HG03378 (cell line): ENCODE measurements at regions not wholly inside any gene's neighbourhood (a gene's known extent, or its start where the extent isn't known, plus 50 kb on each side); places are given as distances from the start of the nearest gene placed in this dataset.

Source experiments
- ATAC-seq: cut with Tn5 transposase; IDR thresholded peaks from one replicate; pipeline ENCODE4 v1.9.1; 2021; ENCODE audit warnings: mild to moderate bottlenecking, moderate library complexity; ENCODE audit not compliant: unreplicated experiment

DNA sequence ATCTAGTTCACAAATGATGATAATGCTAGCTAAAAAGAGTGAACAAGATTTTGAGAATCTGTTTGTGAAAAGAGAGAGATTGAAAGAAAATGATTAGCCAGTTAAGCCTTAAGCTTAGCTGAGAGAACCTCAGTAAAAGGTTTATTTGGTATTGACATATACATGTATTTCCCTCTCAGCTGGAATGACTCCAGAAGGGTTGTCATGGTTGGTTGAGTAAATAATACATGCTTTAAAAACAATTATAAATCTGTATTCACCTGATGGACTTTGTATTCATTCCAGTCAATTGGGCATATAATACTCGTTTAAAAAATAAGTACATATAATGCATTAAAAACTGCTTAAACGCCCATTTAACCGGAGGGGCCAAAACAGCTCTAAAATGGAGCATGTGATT is 181.4 kb downstream of the GRB14 start:
- ATAC-seq = no peak

DNA sequence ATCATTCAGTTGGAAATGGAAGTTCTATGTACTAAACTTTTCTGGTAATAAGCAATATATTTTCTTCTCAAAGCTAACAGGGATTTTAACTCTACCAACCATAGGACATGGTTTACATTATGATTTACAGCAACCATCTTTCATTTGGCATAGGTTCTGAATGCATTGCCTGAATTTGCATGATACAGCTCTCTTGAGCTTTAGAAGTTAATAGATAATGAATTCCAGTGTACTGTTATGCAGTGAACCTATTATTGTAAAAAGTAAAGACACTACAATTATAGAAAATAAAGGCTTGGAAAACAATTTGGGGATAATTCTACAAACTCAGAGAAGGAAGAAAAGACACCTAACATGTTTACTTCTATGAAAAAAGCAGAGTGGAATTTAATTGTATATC is 182.0 kb downstream of the GRB14 start:
- ATAC-seq = no peak

DNA sequence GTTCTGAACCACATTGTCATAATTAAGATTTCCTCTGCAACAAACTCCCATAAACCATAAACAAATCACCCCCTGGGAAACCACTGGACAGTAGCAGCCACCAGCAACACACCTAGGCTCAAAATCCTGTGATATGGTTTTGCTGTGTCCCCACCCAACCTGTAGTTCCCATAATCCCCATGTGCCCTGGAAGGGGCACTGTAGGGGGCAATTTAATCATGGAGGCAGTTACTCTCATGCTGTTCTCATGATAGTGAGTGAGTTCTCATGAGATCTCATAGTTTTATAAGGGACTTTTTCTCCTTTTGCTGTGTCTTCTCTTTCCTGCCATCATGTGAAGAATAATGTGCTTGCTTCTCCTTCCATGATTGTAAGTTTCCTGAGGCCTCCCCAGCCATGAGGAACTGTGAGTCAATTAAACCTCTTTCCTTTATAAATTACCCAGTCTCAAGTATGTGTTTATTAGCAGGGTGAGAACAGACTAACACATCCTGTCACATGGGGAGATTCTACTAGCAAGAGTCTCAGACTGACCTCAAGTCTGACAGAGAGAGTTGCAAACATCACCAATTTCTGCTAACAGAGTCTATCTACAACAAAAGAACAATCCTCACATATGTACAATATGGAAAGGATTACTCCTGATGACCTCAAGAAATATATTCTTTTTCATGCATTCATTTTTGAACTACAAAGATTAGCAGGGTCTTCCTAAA is 182.6 kb downstream of the GRB14 start:
- no peak for ATAC-seq

DNA sequence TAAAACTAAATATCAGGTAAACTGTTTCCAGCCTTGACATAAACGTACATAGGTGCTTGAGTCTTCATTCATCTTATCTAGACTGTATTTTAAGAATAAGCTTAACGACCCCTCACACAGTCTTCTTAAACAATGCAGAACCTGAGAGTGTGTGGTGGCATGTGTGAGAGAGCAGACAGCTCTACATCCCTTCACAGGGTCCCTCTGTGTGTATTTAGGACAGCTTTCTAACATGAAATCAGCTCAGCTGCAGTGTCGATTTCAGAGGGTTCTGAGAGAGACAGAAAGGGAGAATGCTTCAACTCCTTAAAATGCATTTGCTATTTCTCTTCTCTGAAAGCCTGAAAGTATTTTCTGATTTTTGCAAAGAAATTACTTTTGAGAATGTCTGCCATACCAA is 185.2 kb downstream of the GRB14 start:
- no peak for ATAC-seq

DNA sequence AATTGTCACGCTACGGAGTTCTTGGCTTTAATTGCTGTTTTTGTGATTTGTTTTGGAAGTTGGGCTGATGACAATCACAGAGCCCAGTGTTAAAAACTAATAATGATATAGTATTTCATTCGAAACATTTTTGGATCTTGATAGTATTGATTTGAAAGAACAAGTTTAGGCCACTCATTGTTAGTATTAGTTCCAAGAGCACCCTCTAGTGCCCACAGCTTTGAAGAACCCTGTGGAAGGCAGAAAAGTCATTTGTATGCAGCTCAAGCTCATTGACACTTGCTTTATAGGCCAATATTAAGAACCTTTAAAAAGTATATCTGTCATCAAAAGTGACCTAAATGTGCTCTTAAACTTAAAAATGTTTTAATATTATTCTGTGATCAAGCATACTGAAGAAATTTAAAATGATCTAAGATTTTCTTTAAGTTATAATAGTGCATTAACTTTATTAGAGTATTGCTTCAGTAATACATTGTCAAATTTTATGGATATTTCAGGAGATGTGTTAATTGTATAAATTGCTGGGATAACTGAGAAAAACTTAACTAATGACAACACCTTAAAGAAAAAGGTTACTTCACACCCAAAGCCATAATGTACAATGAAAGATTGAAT is 191.0 kb downstream of the GRB14 start:
- no peak for ATAC-seq

DNA sequence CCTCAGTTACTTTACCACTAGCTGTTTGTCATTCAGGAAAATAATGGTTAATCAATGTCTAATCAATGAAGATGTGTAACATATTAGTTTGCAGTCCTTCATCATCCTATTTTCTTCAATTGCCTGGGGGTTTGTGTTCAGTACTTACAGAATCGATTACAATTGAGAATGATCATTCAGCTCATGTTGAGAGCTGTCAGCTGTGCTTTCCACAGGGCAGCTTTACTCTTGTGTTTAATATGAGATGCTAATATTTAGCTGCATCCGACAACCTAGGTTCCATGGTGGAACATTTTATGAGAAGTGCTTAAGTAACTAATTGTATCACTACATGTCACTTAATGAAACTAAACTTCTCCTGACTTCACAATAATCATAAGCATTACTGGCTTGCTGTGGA is 191.9 kb downstream of the GRB14 start:
- no peak for ATAC-seq

DNA sequence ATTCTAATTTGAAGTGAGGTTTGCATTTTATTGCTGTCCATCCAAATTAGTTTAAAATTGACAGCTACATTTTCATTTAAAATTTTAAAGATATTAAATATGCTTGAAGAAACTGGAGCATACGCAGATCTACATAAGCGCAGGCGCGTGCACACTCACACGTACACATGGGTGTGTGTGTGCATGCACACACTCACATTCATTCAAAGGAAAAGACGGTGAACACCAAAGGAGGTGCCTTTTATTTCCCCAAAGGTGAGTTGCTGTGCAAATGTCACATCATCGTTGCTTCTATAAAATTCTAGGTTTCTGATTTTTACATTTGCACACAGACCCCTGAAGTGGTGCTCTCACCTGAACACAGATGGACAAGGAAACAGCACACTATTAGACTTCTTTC is 194.2 kb downstream of the GRB14 start:
- ATAC-seq = no peak

DNA sequence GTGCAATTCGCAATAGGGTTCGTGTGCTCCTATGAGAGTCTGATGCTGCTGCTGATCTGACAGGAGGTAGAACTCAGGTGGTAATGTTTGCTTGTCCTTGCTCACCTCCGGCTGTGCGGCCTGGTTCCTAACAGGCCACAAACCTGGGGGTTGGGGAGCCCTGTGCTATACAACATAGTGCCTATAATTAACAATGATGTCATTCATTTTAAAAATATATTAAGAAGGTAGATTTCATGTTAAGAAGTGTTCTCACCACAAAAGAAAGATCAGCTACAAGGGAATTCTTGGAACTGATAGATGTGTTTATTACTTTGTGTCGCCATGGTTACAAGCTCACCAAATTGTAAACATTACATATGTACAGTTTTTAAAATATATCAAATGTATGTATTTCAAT is 200.5 kb downstream of the GRB14 start:
- no peak for ATAC-seq

DNA sequence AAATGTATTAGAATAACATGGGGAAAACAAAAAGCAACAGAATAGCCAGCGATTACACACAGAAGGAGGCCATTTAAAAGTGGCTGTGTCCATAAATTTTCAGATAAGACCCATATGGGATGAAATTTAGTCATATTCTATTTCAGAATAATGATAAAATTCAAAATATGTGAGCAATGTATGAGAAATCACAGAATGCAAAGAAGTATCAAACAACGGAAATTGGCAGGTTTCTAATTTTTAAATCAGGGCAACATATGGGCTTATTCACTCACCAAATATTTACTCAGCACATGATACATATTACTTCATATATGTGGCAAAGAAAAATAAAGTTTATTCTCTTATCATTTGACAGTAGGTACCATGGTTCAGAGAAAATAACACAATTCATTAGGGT is 208.5 kb downstream of the GRB14 start:
- ATAC-seq = no peak

DNA sequence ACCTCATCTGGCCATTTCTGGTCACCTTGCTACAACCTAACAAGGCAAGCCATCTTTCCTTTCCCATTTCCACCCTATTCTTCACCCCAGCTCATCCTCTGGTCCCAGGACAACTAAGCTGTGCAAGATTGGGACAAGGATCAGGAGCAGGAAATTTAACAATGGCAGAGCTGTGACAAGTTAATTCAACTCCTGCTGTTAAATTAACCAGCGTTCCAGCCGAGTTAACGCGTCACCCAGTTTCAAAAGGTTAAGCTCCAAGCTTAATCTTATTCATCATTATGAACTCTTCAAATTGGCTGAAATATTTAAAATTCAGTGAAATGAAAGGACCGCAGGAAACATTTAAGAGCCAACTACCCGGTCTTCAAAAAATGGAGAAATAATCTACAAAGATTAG is 231.9 kb downstream of the GRB14 start:
- ATAC-seq = no peak

DNA sequence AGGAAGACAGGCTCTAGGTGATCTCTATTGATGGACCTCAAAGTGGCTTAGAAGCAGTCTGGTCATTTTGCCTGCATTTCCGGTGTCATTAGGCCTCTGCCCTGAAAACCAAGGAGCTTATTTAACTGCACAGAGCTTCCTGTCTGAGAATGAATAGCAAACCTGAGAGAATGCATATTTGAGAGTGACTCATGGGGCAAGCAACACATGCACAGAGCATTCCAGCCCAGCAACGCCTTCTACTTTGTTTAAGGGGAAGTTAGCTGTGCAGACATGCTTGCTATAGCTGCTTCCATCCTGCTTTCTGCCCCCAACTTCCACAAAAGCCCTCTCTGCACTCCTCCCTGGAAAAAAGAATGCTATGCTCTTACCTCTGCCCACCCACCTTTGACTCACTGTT is 232.8 kb downstream of the GRB14 start:
- ATAC-seq = peak; percentile 88

DNA sequence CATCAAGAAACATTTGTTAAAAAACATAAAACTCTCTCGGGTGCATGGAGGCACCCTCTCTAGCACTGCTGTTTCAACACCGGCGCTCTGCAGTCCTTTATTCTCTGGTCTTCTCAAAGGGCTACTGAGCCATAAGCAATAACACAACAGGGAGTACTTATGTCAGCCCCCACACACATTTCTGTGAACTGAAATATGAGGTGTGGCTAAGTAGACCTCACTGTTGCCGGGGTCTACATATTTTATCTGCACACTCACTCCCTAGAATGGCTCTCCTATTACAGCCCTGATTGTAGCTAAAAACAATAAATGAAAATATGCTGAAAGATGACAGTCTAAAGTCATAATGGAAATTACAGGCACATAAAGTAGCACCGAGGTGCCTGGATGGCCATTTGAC is 235.1 kb downstream of the GRB14 start:
- no peak for ATAC-seq

DNA sequence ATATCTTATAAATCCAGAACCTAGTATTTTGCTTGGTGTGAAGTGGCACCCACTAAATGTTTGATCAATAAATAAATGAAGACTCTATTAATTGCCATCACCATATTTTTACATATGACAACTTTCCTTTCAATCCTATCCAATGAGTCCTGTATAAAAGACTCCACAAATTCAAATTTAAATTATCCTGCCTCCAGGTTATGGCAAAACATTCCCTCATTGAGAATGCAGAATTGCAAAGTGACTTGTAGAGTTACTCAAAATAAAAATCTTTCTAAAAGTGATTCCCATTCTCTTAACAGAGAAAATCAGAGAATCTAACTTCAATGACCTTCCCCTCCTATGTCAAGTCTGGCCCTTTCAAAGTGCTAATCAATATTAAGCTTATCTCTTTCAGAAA is 236.8 kb downstream of the GRB14 start:
- no peak for ATAC-seq

DNA sequence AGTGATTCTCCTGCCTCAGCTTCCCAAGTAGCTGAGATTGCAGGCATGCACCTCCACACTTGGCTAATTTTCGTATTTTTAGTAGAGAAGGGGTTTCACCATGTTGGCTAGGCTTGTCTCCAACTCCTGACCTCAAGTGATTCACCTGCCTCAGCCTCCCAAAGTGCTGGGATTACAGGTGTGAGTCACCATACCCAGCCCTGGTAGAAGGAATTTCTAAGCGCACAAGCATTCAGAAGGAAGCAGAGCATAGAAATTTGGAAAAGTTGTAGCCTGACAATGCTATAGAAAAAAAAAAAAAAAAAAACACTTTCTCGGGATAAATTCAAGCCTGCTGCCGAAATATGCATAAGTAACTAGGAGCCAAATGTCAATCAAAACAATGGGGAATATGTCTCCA is 249.4 kb downstream of the GRB14 start:
- ATAC-seq = no peak

DNA sequence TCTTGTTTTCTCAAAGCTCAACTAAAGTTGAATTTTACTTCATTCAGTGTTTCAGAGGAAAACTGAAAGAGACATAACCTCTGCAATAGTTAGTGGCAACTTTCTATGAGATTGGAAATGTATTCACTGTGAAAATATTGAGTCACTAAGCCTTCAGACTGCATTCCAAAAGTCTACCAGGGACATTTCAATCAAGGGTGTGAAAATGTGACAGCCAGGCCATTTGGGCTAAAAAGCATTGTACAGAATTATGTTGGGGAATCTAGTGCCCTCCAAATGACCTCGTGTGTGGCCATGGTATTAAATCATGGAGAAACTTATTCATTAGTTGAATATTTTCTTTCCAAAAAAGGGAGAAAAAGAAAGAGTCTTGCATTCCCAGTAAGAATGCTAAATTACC is 251.9 kb downstream of the GRB14 start:
- ATAC-seq = no peak

DNA sequence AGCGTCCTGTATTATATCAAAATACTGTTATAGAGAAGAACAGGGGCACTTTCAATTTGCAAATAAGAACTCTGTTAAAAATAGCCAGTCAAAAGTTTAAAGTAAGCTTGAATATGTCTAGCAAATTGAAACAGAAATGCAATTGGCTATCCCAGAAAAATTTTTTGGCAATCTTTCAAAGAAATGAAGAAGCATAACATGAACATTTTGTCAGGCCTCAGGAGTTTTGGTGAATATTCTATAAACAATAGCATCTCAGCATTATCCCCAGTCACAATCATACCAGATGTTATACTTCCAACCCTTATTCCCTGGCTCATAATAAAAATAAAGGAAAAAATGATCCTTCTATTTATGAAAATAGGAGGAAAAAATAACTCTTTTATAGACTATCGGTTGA is 252.4 kb downstream of the GRB14 start:
- no peak for ATAC-seq

DNA sequence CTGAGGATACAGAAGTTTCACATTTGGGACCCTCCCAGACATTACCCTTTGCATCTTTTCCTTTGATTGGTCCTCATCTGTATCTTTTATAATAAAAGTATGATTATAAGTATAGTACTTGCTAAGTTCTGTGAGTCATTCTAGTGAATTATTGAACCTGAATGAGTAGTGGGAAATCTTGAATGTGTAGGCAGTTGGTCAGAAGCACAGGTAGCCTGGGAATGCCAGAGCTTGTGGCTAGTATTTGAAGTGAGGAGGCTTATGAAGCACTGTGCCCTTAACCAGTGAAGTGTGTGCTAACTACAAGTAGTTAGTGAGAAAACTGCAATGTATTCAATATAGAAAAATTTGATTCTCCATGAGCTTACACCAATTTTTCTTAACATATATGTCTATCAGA is 257.6 kb downstream of the GRB14 start:
- no peak for ATAC-seq

DNA sequence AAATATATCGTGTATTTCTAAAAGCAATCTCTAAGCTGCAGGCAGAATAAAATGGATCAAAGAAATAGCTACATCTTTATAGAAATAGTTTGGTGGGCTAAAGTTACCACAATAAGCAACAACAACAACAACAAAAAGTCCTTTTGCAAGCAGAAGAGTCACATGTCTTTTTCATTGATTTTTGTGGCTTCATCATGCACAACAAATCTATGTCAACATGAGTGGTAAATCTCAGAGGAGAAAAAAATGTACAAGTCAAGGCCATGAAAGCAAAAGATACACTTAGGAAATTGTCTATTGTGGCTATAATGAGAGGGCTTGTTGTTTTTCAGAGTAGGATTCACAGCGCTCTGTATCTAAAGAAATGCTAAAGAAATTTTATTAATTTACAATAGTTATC is 269.7 kb downstream of the GRB14 start:
- no peak for ATAC-seq

DNA sequence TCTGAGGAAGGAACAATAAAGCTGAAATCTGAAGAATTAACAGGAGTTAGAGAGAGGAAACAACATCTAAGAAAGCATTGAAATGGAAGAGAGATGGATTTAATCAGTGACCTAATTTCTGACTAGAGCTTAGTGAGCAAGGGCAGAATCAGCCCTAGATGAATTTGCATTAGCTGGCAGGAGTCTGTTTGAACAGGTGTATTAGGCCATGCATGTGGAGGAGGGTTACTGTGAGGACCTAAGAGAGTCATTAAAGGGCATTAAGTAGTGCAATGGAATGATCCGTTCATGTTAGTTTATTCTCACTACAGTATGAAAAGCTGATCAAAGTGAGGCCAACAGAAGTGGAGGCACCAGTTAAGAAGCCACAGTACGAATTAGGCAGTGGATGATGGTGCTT is 285.3 kb downstream of the GRB14 start:
- ATAC-seq = no peak

DNA sequence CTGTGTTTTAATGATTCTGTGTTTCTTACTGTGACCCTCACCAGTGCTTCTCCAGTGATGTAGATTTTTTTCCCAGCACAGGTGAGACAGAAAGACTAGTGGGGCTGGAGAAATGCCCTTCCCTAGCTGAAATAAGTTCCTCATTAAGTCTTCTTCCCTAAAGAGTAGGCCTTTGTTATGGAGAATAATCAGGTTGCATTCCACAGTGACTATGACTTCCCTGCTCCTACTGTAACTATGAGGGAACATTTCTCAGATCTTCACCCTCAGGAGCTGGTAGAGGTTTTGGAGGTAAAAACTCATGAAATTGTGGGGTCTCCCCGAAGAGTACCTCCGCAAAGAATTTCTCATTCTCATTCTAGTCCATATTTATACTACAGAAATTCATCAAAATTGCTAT is 286.2 kb downstream of the GRB14 start:
- ATAC-seq = no peak

DNA sequence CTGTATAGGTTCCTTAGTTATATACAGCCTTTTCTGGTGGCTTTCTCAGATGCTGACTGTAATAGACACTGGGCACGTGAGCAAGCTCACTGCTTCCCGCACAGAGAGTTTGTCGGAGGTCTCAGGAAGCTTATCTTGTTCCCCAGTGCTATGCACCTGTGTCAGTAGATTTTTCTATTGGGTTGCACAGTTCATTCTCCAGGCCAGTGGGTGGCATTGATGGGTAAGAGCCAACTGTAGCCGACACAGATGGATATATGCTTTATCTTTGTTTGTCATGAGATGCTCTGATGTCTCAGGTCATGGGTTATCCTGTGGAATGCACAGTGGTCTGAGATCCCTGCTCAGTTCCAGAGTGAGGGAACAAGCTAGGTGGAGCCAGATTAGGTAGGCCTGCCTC is 293.0 kb downstream of the GRB14 start:
- ATAC-seq = no peak

DNA sequence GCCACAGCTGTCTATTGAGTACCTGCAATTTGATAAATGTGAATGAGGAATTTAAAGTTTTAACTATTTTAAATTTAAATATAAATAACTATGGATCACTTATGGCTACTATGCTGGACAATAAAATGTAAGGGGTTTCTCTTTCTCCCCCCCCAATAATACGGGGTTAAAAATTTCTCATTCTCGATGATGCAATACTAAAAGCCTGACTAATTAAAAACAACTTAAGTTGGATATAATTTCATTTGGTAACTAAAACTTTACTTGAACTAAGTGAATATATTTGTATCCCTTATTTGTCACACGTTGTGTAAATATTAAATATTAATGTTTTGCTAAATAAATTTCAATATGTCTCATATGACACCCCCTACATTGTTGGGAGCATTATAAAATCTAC is 297.3 kb downstream of the GRB14 start:
- no peak for ATAC-seq

DNA sequence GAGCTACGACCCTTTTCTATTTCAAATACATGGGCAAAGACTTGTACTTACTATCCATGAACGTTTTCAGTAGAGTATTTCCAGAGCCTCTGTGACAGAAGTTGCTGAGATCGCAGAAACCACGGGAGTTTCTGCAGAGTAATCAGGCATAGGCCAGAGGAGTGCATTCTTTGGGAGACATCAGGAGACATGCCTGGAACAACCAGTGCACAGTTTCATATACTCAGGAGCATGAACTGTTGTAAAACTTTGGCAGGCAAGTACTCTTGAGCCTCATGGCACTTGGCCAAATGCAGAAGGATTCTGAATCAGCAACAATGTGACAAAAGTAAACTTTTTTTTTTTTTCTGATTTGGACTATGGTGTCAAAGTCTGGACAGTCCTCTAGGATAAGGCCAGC is 307.1 kb downstream of the GRB14 start:
- ATAC-seq = no peak
